ENCODE measurements at regions not wholly inside any gene's neighbourhood (a gene's known extent, or its start where the extent isn't known, plus 50 kb on each side); places are given as distances from the start of the nearest gene placed in this dataset.

DNA sequence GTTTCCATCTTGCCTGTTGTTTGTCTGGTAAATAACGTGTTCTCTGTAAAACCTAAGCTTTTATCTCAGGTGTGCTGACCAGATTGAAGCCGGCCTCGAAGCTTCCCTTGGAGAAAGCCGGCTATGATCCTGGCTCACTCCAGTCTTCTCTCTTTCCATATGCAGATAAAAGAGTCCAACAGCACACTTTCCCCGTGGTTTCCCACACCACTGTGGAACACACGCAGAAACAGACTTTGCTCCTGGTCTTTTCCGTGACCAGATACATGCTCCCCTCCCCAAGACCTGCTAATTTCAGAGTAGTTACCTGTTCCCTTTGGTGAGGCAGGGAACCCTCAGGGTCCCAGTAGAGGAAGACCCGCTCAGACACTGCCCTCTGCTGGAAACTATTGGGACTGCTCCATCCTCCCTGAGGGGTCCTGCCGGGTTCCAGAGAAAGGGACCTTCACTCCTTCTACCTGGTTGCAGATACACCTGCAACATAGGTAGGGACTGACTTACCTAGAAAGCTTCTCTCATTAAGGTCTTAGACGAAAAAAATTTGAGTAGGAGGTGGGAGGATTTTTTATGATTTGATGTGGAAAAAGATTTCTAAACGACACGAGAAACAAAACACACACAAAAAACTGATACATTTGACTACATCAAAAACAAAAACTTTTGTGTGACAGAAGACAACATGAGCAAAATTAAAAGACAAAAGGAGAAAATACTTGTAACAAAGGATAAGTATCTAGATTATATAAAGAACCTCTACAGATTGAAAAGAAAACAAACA is 415.4 kb upstream of the CCDC196 start:
- peak; percentile 54 for DNase-seq (ENCODE audit: low read depth)

DNA sequence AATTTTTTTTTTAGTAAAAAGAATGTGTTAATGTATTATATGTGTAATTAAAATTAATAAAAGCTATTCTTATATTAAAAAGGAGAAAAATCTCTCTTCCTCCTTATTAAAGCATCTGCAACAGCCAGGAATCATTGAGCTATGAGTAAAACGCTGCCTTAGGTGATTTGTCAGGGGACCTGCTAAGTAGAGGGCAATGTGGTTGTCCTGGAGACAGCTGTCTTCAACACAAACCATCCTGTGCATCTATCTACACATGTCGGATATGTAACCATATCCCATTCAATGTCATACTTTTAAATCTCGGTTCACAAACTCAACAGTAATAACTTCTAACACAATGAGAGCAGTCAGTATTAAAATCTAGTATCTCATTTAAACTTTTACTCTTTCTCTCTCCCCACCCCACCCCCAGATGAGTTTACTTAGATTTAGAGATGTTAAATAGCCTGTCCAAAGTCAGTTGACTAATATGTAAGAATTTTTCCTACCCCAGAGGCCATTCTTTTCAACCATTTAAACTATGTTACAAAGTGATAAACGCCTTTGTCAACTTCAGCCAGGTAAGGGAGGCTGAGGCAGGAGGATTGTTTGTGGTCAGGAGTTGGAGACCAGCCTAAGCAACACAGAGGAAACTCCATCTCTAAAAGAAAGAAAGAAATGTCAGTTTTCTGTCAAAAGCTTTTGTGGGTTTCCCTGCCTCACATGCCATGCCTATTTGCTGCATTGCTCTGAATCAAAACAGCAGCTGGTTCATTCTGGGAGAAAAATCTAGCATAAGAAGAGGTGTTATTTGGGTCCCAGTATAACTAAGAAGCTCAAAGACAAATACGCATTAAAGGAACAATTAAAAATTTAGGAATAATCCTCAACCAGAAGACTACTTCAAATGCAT is 413.7 kb upstream of the CCDC196 start:
- DNase-seq (ENCODE audit: low read depth): no peak

DNA sequence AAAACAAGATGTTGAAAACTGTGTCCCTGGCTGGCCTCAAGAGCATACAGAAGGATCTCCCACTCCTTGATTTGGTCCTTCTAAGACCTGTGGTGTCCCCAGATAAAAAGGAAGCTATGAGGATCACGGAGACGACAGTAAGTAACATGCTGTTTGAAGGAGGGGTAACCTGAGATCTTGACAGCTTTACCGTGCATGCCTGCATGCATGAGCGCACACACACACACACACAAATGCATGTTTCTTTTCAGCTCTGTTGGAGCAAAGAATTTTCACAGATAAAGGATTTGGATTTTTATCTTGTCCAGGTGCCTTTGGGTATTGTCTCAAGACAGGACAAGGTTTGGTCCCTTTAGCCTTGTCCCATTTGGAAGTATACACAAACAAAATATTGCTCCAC is 411.6 kb upstream of the CCDC196 start:
- DNase-seq (ENCODE audit: low read depth): no peak

DNA sequence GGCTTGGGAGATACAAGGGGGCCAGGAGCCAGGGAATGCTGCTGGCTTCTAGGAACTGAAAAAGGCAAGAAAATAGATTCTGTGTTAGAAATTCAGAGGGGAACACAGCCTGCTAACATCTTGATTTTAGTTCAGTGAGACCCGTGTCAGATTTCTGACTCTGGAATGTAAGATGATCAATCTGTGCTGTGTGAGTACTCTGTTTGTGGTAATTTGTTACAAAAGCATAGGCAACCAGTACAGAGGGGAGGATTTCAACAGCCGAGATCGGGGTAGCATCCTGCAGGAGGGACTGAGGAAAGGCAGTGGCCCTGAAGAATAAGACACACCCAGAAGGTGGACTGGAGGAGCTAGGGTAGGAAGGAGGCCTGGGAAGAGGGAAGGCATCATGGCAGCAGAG is 410.0 kb upstream of the CCDC196 start:
- DNase-seq (ENCODE audit: low read depth): no peak

DNA sequence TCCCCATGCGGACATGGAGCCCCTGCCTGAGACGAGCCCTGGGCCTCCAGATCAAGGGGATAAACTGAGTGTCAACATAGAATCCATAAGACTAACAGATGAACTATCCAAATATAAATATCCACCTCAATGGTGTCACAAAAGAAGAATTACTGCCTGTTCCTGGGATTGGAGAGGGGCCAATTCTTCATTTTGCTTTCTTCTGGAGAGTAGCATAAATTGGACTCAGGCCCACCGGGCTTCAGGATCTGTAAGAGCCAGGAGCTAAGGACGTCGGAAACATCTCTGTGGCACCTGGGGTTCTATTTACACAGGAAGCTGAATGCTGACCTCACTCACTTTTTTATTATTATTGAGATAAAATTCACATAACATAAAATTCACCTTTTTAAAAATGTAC is 408.2 kb upstream of the CCDC196 start:
- DNase-seq (ENCODE audit: low read depth): no peak

DNA sequence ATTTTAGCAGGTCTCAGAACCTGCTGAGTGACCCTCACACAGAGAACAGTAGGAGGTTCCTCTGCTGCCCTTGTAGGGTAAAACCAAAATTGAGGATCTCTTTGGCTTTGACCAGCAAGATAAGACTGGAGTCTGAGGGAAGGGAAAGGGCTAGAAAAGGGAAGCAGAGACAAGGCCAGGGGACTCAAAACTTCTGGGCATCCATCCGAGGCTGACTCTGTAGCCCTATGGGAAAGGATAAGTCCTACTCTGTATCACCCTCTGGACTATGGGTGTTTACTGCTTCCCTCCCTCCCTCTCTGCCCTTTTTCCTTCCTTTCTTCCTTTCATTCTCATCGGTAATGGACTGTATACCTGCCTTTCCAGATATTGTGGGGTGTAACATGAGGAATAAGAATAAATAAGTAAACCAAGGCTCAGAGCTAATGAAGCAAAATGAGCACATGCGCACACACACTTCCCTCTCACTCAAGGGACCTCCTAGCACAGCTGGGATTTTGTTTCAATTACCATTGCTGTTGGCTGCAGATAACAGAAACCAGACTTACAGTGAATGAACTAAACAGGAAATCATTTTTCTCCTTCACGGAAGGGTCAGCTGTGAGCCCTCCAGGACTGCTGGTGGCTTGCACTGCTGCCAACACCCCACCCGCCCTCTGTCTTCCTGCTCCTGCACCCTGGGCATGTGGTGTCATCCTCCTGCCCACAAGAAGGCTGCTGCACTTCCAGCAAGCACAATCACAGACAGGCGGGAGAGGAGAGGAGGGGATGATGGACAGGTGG is 404.4 kb upstream of the CCDC196 start:
- no peak for DNase-seq (ENCODE audit: low read depth)

DNA sequence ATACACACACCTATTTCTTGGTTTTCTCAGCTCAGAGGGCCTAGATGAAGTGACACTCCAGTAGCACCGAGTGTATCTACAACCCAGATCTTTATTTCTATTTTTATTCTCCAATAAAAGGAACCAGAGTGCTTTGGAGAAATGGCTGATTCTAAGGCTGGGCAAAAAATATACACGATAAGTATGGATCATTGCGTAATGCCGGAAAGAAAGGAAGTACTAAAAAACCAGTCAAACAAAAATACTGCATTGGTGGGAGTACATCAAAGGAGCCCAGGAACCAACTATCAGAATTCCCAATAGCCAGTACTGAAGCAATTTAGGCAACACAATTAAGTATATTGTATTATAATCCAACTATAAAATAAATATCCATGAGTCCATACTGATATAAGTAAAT is 400.9 kb upstream of the CCDC196 start:
- DNase-seq (ENCODE audit: low read depth): no peak

DNA sequence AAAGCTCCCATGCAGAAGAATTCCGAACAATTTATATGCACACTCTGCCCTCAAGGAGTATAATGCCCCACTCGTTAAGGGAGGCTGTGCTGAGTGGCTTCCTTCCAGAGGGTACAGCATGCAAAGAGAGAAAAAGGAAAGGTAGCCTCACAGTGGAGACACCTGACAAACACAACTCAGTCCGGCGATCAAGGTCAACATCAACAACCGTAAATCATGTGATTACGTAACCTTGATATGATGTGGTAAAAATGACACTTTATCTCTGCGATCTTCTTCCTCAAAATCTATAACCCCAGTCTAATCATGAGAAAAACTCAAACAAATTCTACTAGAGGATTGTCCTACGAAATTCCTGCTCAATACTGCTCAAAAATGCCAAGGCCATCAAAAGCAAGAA is 400.5 kb upstream of the CCDC196 start:
- no peak for DNase-seq (ENCODE audit: low read depth)

DNA sequence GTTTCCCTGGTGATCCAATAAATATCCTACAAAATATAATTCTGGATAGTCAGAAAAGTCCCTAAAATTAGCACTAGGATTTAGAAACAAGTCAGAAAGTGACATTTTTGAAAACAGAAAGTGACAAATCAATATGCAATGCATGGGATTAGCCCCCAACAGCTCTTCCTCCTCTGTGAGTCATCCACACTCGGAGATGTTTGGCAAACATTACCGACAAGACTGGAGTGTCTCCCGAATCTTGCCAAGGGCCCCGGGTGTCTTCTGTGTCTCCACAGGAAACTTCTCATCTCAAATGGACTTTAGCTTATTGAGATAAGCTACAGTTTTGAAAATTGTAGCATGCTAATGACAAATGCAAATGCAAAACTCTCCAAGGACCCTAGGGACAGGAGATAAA is 398.9 kb upstream of the CCDC196 start:
- DNase-seq (ENCODE audit: low read depth): no peak

DNA sequence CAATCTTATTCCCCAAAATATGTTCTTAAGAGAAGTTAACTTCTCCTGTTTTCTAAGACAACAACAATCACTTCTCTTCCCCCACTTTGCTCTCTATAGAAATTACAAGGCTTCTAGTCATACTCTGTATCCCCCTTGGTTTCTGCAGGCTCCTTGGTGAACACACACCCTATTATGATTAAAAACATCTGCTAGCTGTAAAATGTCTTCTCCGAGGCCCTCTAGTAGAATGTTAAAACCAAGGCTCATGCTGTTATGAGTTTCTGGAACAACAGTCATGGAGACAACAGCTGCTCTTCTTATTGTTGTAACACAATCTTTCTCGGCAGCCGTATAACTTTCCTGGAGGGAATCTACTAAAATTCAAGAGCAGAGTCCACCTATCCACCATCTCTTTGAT is 397.5 kb upstream of the CCDC196 start:
- no peak for DNase-seq (ENCODE audit: low read depth)

DNA sequence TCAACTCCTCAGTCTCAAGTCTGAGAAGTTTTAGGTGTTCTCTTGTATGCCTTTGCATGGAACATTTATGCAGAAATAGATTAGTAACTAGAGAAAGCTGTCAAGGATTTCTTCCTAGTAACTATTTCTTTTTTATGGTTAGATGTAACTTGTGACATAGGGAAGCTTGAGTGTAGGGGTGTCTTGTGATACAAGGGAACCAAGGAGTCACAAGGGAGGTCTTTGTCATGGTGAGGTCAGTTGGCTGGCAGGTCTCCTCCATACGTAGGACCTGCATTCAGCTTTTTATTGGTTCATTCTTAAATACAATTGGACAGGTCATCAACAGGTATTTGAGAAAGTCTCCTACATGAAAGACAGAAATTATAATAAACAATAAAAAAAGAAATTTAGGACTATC is 394.0 kb upstream of the CCDC196 start:
- DNase-seq (ENCODE audit: low read depth): no peak

DNA sequence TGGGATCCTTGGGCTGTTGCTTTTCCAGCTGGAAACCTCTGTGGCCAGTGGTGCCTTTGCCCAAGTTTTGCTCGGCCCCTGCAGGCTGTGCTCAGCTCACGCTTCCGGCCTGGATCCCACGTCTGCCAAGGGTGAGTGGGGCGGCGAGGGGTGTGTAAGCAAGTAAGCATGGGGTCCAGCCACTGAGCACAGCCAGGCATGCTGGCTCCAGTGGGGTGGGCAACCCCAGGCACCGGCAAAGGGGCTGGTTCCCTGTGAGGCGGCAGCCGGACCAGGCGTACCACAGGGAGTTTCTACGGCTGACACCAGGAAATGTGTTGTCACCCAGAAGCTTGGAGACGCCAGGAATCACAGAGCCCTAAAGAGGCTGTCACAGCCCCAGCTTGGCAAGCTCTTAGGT is 393.4 kb upstream of the CCDC196 start:
- DNase-seq (ENCODE audit: low read depth): no peak

DNA sequence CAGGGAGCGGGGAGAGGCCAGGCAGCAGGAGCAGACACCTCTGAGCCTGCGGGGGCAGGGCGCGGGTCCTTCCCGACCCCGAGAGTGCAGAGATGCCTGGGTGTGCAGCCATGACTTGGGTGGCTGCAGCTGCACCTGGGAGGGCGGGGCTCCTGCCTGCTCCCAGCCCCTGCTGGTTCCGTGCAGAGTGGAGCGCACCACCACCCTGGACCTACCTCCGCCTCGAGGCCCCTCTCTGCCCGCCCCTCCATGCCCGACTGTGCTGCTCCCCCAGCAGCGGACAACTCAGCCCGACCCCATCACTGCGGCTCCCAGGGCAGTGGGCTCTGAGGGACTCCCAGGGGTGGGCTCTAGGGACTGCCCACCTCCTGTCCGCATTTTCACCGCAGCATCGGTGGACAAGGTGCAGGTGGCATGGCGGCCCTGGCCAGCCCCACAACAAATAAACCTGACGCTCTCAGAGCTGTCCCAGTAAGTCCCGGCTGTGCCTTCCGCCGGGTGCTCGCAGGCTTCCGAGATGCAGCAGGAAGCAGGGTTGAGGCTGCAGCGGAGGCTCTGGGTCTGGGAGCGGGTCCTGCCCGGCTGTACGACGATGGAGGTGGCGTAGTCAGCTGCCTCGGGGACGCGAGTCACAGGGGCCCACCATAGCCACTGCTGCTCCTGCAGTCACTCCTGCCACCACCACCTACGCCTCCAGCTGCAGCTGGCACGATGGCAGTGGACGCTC is 392.0 kb upstream of the CCDC196 start:
- DNase-seq (ENCODE audit: low read depth): no peak

DNA sequence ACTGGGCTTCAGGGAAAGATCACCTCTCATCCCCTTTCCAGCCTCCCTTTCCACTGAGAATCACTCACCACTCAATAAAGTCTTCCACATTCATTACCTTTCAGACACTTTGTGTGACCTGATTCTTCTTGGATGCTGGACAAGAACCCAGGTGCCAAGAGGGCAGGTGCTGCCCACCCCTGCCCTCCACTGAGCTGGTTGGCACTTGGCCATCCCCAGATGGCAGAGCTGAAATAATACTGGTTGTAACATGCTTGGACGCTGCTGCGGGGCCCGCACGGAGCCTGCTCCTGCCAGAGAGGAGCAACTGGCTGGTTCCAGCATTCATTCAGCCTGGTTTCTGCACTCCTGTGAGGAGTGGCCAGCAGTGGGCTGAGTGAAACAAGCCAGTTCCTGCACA is 386.7 kb upstream of the CCDC196 start:
- DNase-seq (ENCODE audit: low read depth): no peak

DNA sequence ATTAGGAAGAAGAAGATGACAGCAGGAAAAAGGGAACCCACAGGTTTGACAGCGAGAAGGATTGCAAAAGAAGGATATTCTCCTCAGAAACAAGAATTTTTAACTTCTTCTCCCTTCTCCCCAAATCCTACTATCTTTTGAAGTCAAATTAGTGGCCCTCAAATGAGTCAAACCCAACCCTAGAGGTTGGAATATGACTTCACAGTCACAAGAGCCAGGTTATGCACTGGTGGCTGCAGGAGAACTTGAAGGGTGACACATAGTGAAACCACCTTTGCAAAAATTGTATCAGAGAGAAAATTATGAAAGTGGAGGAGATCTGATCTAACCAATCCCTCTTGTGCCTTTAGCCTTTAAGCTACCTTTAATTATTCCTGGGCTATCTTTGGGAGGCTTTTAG is 386.2 kb upstream of the CCDC196 start:
- no peak for DNase-seq (ENCODE audit: low read depth)

DNA sequence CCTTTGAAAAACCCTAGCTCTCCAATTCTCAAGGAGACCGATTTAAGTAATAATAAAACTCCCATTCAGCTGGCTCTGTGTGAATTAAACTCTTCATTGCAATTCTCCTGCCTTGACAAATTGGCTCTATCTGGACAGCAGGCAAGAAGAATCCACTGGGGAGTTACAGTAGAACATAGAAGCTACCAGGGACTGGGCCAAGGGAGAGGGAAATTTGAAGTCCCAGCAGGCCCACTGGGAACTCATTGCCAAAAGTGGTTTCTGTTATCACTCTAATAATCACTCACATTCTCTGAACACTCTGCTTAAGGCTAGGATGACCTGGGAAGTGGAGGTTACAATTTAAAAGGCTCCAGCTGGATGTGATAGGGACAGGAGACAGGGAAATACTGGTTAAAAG is 384.5 kb upstream of the CCDC196 start:
- DNase-seq (ENCODE audit: low read depth): no peak

DNA sequence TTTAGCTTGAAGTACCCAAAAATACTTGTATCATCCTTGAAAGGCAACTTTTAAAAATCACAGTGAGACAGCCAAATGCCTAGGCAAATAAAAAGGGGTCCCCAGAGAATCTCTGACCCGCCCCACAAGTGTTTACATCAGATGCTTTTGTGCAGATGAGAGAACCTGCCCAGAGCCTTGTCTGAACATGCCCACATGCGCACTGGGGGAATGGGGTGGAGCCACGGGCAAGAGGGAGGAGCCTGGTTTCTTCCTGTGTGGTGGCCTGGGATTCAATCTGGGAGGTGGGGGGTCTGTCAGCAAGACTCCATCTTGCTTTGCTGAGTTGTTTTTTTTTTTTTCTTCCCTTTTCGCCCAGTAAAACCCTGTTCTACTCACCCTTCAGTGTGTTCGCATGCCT is 381.7 kb upstream of the CCDC196 start:
- no peak for DNase-seq (ENCODE audit: low read depth)

DNA sequence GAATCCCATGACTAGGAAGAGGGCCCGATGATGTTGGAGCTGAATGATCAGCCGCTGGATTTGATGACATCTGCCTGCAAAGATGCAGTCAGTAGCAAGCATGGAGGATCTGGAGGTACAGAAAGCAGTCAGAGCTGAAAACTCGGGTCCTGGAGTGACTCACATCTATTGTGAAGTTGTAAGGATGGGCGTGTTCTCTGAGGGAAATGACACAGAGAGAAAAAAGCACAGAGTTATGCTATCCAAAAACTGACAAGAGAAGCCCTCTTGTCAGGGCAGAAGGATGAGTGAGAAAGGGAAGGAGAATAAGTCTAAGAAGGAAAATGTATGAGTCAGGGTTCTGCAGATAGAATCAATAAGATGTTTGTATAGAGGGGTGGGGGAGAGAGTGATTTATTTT is 380.4 kb upstream of the CCDC196 start:
- no peak for DNase-seq (ENCODE audit: low read depth)

DNA sequence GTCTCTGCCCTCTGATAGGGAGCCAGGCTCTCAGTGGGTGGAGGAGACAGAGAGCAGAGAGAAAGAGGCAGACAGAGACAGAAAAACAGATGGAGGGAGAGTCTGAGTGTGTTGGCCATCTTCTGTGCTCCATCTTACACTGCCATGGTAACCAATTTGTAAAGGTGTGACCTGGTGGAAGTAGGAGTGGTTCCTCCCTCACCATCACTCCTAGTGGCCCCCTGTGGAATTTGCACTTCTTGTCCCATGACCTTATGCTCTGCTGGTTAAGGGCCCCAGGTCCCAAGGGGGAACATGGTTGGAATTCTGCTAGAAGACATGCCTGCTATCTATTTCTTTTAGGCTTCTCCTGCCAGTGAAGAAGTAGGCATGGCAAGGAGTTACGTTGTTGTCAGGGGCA is 376.7 kb upstream of the CCDC196 start:
- no peak for DNase-seq (ENCODE audit: low read depth)

DNA sequence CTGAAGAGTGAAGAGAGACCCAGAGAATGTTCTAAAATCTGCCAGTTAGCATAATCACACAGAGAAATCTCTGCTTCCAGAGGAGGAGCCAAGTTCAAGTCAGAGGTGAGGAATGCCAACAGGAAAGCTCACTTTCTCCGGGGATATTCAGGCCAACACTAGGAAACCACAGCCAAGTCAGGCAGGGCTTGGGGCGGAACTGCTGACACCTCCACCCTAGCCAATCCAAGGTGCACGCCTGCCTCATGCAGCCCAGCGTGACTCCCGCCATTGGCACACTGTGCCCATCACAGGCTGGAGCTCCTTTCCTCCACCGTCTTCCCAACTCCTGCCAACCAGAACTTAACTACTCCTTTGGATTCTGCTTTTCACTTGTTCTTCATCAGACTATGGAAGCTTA is 374.3 kb upstream of the CCDC196 start:
- DNase-seq (ENCODE audit: low read depth): no peak

DNA sequence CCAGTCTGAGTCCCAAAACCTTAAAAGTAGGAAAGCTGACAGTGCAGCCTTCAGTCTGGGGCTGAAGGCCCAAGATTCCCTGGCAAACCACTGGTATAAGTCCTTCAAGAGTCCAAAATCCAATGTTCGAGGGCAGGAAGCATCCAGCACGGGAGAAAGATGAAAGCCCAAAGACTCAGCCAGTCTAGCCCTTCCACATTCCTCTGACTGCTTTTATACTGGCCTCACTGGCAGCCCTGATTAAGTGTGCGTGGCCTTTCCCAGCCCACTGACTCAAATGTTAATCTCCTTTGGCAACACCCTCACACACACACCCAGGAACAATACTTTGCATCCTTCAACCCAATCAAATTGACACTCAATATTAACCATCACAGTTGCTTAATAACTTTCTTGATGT is 372.1 kb upstream of the CCDC196 start:
- DNase-seq (ENCODE audit: low read depth): no peak

Measured in T follicular helper cell (primary cell).